ENCODE measurements at regions not wholly inside any gene's neighbourhood (a gene's known extent, or its start where the extent isn't known, plus 50 kb on each side); places are given as distances from the start of the nearest gene placed in this dataset.

GRCh38 chr18:68354176-68354575 lies 360.7 kb downstream of the TMX3 start:
- DNase-seq (ENCODE audit: low read depth, low spot score) = no peak

GRCh38 chr18:68342039-68342659 lies 372.8 kb downstream of the TMX3 start:
- DNase-seq (ENCODE audit: low read depth, low spot score) = no peak

GRCh38 chr18:68340606-68341005 lies 374.3 kb downstream of the TMX3 start:
- DNase-seq (ENCODE audit: low read depth, low spot score) = no peak

GRCh38 chr18:68330658-68331057 lies 384.2 kb downstream of the TMX3 start:
- no peak for DNase-seq (ENCODE audit: low read depth, low spot score)

GRCh38 chr18:68323921-68324320 lies 391.0 kb downstream of the TMX3 start:
- DNase-seq (ENCODE audit: low read depth, low spot score) = no peak

- no peak for DNase-seq (ENCODE audit: low read depth, low spot score)
These were observed 398.3 kb downstream of the TMX3 start for GRCh38 chr18:68316636-68317035.

GRCh38 chr18:68314403-68314802 lies 400.5 kb downstream of the TMX3 start:
- DNase-seq (ENCODE audit: low read depth, low spot score) = no peak

GRCh38 chr18:68301441-68301840 lies 413.5 kb downstream of the TMX3 start:
- no peak for DNase-seq (ENCODE audit: low read depth, low spot score)

- DNase-seq (ENCODE audit: low read depth, low spot score) = no peak
These were observed 415.0 kb downstream of the TMX3 start for GRCh38 chr18:68299906-68300305.

GRCh38 chr18:68298330-68298729 lies 416.6 kb downstream of the TMX3 start:
- DNase-seq (ENCODE audit: low read depth, low spot score) = no peak

- DNase-seq (ENCODE audit: low read depth, low spot score) = no peak
These were observed 426.5 kb downstream of the TMX3 start for GRCh38 chr18:68288408-68288807.

GRCh38 chr18:68284236-68284780 lies 430.6 kb downstream of the TMX3 start:
- DNase-seq (ENCODE audit: low read depth, low spot score) = no peak

- DNase-seq (ENCODE audit: low read depth, low spot score) = no peak
These were observed 431.1 kb downstream of the TMX3 start for GRCh38 chr18:68283834-68284233.

GRCh38 chr18:68282232-68282631 lies 432.7 kb downstream of the TMX3 start:
- DNase-seq (ENCODE audit: low read depth, low spot score) = no peak

- DNase-seq (ENCODE audit: low read depth, low spot score) = no peak
These were observed 439.3 kb downstream of the TMX3 start for GRCh38 chr18:68275616-68276015.

GRCh38 chr18:68270017-68270416 lies 444.9 kb downstream of the TMX3 start:
- DNase-seq (ENCODE audit: low read depth, low spot score) = no peak

- no peak for DNase-seq (ENCODE audit: low read depth, low spot score)
These were observed 447.3 kb downstream of the TMX3 start for GRCh38 chr18:68267583-68267982.

- no peak for DNase-seq (ENCODE audit: low read depth, low spot score)
These were observed 451.4 kb downstream of the TMX3 start for GRCh38 chr18:68263481-68263880.

GRCh38 chr18:68262690-68263294 lies 452.1 kb downstream of the TMX3 start:
- DNase-seq (ENCODE audit: low read depth, low spot score) = no peak

GRCh38 chr18:68256418-68257067 lies 458.4 kb downstream of the TMX3 start:
- DNase-seq (ENCODE audit: low read depth, low spot score) = no peak

- no peak for DNase-seq (ENCODE audit: low read depth, low spot score)
These were observed 470.1 kb downstream of the TMX3 start for GRCh38 chr18:68244786-68245185.

- DNase-seq (ENCODE audit: low read depth, low spot score) = no peak
These were observed 473.0 kb downstream of the TMX3 start for GRCh38 chr18:68241881-68242280.

GRCh38 chr18:68234676-68235075 lies 480.2 kb downstream of the TMX3 start:
- no peak for DNase-seq (ENCODE audit: low read depth, low spot score)

All from brain pericyte (primary cell).